ENCODE measurements at regions not wholly inside any gene's neighbourhood (a gene's known extent, or its start where the extent isn't known, plus 50 kb on each side); places are given as distances from the start of the nearest gene placed in this dataset.
"Not testable (repeated sequence)": the region's sequence is repeated elsewhere in the genome, so short reads cannot be mapped to it uniquely, and the experiment has no call there.

- DNase-seq, result no peak
These were observed 1131.8 kb downstream of the PCDH7 start for GRCh38 chr4:31851946-31852345.

GRCh38 chr4:31877429-31877828 lies 1157.3 kb downstream of the PCDH7 start:
- DNase-seq, result no peak

- DNase-seq, result not testable (repeated sequence)
These were observed 1160.7 kb downstream of the PCDH7 start for GRCh38 chr4:31880837-31881236.

GRCh38 chr4:31896349-31896748 lies 1176.2 kb downstream of the PCDH7 start:
- no peak for DNase-seq

- no peak for DNase-seq
These were observed 1185.2 kb downstream of the PCDH7 start for GRCh38 chr4:31905363-31905762.

GRCh38 chr4:31908261-31908660 lies 1188.1 kb downstream of the PCDH7 start:
- DNase-seq, result no peak

GRCh38 chr4:31917334-31917733 lies 1197.2 kb downstream of the PCDH7 start:
- no peak for DNase-seq

- no peak for DNase-seq
These were observed 1198.7 kb downstream of the PCDH7 start for GRCh38 chr4:31918891-31919290.

GRCh38 chr4:31923634-31924033 lies 1203.5 kb downstream of the PCDH7 start:
- DNase-seq, result no peak

GRCh38 chr4:31929676-31930345 lies 1209.6 kb downstream of the PCDH7 start:
- DNase-seq, result no peak

GRCh38 chr4:31946456-31946855 lies 1226.3 kb downstream of the PCDH7 start:
- no peak for DNase-seq

GRCh38 chr4:31947101-31947500 lies 1226.9 kb downstream of the PCDH7 start:
- DNase-seq, result no peak

- no peak for DNase-seq
These were observed 1228.9 kb downstream of the PCDH7 start for GRCh38 chr4:31949045-31949444.

- no peak for DNase-seq
These were observed 1235.2 kb downstream of the PCDH7 start for GRCh38 chr4:31955346-31955745.

GRCh38 chr4:31959972-31960371 lies 1239.8 kb downstream of the PCDH7 start:
- DNase-seq, result no peak

GRCh38 chr4:31964685-31965084 lies 1244.5 kb downstream of the PCDH7 start:
- DNase-seq, result no peak

GRCh38 chr4:31968842-31969241 lies 1248.7 kb downstream of the PCDH7 start:
- DNase-seq, result no peak

GRCh38 chr4:31974490-31975002 lies 1254.4 kb downstream of the PCDH7 start:
- no peak for DNase-seq

GRCh38 chr4:31979988-31980387 lies 1259.8 kb downstream of the PCDH7 start:
- DNase-seq, result no peak

GRCh38 chr4:31983246-31983645 lies 1263.1 kb downstream of the PCDH7 start:
- no peak for DNase-seq

GRCh38 chr4:31983677-31984076 lies 1263.5 kb downstream of the PCDH7 start:
- no peak for DNase-seq

- DNase-seq, result no peak
These were observed 1264.7 kb downstream of the PCDH7 start for GRCh38 chr4:31984872-31985271.

- no peak for DNase-seq
These were observed 1276.1 kb downstream of the PCDH7 start for GRCh38 chr4:31995943-31996901.

- no peak for DNase-seq
These were observed 1278.6 kb downstream of the PCDH7 start for GRCh38 chr4:31998807-31999206.
